NOMO-1 treated with dmso at 0.1 percent for 144 hours (cell line): ENCODE measurements at regions not wholly inside any gene's neighbourhood (a gene's known extent, or its start where the extent isn't known, plus 50 kb on each side); places are given as distances from the start of the nearest gene placed in this dataset.
"Not testable (repeated sequence)": the region's sequence is repeated elsewhere in the genome, so short reads cannot be mapped to it uniquely, and the experiment has no call there.

Experiments used
- DNase-seq: peaks from one replicate; lab custom pipeline; 2025; ENCODE audit not compliant: unreplicated experiment; lab: John Stamatoyannopoulos, UW

DNA sequence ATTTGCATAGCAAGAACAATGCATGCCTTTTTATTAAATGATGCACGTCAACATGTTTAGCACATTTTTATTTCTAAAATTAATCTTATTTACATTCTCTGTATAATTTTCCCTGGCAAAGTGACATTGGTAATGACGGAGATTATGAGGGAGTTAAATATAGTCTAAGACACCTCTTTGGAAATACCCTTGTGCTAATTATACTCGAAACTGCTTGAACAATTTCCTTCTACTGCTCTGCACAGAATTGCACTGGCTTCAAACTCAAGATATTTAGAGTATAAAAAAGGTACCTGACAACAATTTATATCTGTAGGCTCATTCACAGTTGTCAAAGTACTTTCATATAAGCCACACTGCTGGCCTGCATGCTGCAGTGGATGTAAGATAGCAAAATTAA, 602.7 kb downstream of the NXPH1 start:
- no peak for DNase-seq

DNA sequence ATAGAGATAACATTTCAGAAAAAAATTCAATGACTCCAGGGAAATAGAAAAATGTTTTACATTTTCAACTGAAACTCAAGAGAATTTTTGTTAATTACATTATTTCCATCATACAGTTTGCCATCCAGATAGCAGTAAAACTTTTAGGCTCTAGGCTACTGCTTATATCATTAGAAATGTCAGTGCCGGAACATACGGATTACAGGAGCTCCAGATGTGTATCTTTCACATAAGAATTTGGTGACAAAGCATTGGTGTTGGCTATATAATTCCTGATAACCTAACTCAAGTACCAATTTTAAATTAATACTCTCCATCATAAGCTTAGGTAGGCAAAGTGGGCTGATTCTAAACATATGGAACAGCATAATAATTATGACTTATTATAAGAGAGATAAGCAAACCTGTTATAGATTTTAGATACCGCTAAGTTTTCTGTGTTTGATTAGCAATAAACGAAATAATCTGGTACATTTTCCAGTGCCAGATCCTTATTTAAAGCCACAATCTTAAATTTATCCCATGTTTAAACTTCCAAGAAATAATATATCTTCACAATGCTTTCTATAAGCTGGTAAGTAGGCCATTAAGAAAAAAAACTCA, 637.9 kb downstream of the NXPH1 start:
- DNase-seq, result no peak

DNA sequence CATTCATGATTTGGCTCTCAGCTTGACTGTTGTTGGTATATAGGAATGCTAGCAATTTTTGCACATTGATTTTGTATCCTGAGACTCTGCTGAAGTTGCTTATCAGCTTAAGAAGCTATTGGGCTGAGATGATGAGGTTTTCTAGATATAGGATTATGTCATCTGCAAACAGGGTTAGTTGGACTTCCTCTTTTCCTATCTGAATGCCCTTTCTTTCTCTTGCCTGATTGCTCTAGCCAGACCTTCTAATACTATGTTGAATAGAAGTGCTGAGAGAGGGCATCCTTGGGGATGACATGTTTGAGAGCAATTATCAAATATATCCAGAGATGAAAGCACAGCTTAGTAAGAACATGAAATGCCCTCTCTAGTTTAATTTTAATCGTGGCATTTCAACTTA, 642.4 kb downstream of the NXPH1 start:
- DNase-seq, result not testable (repeated sequence)

DNA sequence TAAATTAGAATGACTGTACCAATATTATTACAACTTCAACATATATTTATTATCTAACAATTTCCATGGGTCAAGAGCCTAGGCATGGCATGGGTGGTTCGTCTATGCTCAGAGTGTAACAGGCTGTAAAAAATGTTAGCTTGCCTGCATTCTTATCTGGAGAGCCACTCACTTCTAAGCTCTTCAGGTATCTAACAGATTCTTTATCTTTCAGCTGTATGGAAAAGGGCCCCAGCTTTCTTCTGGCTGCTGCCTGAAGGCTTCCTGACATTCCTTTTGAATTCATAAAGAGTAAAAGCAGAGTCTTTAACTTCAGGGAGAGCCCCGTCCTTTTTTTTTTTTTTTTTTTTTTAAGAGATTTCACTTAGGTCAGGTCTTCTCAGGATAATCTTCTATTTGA, 648.8 kb downstream of the NXPH1 start:
- DNase-seq, result no peak

DNA sequence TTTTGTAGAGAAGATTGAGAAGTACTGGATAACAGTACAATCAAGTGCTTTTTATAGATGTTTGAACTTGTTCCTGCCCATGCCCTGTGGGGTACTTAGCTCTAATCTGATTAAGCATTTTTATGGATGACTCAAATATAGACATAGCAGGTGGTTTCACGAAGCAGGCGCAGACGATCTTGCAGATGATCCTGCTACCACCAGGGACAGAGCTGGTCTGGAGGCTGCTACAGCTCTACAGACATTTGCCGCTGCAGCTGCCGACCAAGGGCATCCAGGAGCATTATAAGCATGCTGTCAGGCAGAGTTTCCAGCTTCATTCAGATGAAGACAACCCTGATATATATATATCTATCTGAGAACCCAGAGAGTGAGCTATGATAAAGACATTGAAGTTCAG, 650.4 kb downstream of the NXPH1 start:
- DNase-seq, result no peak

DNA sequence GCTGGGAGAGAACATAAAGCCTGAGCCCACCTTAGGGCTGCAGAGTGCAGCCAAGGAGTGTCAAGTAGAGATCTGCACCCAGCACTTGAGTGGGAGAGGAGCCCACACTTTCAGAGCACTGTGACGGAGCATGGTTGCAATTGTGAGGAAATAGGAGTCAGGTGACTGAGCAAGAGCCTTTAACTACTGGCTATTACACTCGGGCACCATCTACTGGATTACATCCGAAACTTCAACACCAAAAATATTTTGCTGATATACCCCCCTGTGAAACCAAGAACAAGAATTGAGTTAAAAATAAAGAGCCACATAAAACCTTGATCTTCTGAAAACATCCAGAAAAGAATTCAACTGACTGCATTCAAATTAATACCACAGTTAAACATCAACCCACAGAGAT, 657.9 kb downstream of the NXPH1 start:
- no peak for DNase-seq

DNA sequence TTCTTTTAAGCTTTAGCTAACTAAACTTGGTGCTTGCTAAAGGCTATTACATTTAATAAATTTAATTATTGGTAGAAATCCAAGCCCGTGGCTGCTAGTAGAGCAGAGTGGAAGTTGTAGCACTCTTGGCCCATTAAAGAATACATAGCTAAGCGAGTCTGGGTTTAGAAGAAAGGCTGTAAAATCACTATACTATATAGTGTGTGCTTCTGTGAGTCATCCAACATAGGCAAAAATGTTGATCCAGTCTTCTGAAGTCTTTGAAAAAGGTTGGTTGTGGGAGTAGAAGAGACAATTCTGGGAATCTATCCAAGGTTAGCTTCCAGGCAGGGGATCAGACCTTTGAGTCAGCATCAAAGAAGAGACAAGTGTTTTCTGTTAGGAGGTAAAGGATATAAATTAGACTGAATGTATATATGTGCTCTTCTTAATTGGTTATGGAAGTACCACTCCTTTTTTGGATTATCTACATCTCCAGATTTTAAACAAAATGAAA, 664.2 kb downstream of the NXPH1 start:
- DNase-seq, result no peak

DNA sequence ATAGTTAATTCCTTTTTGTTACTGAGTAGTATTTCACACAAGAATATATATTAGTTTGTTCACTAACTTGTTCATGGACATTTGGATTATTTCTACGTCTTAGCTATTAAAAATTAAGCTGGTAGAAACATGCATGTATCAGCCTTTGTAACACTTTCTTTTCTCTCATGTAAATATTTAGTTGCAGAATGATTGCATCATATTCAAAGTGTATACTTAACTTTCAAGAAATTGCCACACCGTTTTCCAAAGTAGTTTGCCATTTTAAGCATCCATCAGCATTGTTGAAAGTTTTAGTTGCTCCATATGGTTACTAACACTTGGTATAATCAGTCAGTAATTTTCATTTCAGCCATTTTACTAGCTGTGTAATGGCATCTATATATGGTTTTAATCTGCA, 666.9 kb downstream of the NXPH1 start:
- DNase-seq, result no peak

DNA sequence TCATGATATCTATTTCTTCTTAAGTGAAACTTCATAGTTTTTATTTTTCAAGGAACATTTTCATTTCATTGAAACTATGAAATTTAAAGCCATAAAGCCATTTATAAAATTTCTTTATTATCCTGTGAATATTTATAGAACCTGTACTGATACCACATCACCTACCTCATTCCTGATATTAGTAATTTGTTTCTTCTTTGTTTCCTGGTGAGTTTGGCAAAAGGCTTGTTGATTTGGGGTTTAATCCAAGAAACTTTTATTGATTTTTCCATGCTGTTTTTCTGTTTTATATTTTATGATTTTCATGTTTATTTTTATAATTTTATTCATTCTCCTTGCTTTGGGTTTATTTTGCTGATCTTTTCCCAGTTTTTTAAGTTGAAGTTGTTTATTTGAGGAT, 669.4 kb downstream of the NXPH1 start:
- DNase-seq, result no peak

DNA sequence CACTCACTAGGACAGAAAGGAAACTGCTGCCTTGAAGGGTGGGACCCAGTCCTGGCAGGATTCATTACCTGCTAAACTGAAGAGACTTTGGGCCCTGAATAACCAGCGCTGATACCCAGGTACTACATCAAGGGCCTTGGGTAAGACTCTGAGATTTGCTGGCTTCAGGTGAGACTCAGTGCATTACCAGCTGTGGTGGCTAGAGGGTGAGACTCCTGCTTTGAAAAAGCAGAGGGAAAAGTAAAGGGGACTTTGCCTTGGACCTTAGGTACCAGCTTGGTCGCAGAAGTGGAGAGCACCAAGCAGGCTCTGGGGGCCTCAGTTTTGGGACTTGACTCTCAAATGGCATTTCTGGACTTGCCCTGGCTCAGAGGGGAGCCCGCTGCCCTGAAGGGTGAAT, 673.3 kb downstream of the NXPH1 start:
- no peak for DNase-seq

DNA sequence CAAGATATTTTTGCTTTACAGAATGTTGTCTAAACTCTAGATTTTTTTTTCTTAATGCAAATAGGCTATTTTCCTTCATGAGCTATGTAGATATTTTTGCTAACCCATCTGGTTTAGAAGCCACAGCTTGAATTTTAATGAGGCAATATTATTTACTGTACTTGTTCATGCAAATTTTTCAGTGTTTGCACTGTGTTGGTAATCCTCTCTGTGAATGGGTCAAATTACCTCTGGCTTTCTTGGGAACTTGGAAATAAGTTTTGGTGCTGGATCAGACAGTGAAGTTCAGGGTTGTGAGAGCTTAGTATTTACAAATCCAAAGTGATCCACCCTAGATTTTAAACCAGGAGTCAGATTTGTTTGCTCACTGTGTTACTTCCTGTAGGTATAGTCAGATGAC, 686.9 kb downstream of the NXPH1 start:
- DNase-seq, result no peak

DNA sequence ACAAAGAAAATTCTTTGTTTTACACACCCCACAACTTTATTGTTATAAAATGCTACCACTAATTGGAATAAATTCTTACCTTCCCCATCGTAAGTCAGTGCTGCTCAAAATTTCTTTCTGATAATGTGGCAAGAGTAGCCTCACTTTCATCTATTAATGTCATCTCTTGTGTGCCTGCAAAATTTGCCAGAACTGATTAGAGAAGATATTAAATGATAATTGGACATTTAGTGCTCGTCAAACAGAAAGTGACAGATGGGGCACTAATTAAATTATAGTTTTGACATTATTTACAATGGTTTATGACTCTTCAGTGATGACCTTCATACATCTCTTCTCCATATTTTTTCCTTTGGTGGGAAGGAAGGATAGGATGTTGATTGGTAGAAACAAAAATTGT, 690.9 kb downstream of the NXPH1 start:
- no peak for DNase-seq

DNA sequence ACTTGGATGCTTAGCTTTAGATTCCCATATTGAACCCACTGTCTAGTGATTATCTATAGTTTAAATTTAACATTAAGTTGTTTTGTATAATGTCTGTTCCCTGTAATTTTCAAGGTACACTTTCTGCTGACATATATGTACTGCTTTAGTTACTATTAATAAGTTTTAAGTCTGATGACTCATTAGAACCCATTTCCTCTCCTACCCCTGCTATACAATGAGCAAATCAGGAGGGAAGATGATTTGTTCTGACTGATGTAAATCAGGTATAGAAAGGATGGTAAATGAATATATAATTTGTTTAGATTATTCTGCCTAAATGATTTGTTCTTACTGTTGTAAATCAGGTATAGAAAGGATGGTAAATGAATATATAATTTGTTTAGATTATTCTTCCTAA, 691.8 kb downstream of the NXPH1 start:
- DNase-seq, result peak; percentile 18

DNA sequence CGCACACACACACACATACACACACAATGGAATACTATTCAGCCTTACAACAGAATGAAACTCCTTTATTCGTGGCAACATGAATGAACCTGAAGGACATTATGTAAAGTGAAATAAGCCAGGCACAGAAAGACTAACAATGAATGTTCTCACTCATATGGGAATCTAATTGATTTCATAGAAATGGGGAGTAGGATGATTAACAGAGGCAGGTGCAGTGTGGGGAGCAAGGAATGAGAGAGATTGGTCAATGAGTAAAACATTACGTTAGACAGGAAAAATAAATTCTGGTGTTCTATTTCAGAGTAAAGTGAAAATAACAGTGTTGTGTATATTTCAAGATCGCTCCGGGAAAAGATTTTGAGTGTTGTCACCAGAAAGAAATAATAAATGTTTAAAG, 694.5 kb downstream of the NXPH1 start:
- DNase-seq, result no peak

DNA sequence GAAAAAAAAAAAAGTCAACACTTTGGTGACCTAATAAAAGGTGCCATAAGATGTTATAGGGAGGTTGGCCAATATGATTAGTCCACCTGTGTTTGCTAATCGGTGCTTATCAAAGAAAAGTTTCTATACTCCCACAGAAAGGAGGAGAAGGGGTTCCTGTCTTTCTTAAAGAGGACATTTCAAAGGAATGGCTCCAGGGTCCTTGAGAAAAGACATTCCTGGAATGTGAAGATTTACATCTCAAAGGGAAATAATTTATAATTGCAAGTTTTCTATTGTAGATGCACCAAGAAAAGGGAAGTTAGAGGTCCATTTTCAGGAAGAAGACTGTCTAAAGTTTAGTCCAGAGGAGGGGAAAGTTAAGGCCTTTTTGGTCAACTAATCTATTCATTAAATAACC, 715.3 kb downstream of the NXPH1 start:
- DNase-seq, result no peak

DNA sequence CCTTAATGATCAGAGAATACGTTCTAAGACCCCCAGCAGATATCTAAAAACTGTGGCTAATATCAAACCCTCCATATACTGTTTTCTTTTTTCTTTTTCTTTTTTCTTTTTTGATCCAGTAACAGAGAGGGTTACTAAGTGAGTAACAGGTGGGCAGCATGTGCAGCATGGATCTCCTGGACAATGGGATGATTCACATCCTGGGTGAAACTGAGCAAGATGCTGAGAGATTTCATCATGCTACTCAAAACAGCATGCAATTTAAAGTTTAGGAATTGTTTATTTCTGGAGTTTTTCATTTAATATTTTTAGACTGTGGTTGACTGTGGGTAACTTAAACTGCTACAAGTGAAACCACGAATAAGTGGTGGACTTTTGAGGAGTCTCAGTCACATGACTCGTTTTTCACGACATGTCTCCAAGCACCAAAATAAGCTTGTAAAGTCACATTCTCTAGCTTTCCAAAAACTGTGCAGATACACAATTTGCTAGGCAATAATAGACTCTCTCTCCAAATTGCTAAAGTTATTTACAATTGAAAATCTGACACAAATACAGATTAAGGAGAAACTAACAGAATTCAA, 716.2 kb downstream of the NXPH1 start:
- no peak for DNase-seq

DNA sequence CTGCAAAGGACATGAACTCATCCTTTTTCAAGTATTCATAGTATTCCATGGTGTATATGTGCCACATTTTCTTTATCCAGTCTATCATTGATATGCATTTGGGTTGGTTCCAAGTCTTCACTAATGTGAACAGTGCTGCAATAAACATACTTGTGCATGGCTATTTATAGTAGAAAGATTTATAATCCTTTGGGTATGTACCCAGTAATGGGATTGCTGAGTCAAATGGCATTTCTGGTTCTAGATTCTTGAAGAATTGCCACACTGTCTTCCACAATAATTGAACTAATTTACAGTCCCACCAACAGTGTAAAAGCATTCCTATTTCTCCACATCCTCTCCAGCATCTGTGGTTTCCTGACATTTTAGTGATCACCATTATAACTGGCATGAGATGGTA, 730.3 kb downstream of the NXPH1 start:
- DNase-seq, result not testable (repeated sequence)

DNA sequence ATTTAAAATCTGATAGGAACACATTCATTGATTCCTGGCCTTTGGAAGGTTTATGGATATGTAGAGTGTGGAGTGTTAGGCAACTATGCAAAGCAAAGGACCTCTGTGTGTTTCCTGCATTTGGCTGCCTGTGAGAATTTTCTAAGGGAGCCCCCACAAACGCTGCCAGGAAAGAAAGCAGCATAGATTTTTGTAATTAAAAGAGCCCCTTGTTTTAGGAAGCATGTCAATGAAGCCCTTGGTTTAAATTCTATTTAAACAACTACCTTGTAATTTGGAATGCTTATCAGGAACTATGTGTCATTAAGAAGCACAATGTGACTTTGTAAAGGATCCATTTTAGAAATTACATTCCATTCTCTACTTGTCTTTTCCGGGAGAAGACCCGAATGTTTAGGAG, 742.5 kb downstream of the NXPH1 start:
- no peak for DNase-seq

DNA sequence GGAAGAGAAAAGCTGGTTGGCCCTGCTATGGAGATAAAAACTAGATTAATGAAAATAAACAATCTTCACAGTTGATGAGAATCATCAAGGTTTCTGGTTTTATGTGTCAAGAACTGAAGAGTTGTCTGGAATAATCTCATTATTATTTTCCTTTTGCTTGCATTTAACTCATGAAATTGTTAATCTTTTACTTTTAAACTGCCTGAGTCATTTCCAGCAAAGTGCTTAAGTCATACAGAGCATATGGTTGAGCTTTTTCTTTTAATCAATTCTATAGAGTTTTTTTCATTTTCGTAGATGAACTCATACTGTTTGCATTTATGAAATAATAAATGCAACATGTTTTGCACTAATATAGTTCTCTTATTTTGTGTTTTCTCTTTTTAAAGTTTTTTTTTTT, 747.9 kb downstream of the NXPH1 start:
- DNase-seq, result no peak

DNA sequence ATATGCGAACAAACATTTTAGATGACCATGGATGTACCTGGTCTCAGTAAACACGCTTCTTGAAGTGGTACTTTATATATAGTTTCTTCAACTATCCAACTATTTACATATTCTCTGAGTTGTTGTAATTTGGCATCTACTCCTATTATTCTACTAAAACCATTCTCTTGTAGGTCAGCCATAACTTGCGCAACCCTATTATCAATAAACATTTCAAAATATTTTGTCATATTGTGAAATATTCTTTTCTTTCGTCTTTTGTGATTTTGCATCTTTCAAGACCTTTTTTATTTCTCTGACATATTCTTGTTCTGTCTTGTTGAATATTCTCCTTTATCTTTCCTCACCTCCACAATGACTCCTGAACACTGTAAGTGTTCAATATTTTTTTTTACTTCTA, 753.3 kb downstream of the NXPH1 start:
- DNase-seq, result no peak

DNA sequence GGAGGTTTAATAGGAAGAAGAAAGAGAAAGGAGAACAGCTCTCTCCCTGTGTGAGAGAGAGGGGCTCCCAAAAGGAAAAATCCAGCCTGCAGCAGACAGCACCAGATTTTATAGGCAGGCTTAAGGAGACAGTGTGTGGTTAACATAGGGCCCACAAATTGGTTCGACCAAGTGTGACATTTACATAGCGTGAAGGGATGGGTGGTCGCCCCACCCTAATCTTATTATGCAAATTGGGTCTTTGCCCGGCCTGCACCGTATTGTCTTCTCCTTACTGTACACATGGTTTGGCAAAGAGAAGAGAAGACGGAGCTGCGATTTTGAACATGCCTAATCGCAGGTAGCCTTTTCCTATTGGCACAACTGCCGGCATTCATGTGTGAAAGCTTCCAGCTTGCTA, 756.3 kb downstream of the NXPH1 start:
- DNase-seq, result no peak

DNA sequence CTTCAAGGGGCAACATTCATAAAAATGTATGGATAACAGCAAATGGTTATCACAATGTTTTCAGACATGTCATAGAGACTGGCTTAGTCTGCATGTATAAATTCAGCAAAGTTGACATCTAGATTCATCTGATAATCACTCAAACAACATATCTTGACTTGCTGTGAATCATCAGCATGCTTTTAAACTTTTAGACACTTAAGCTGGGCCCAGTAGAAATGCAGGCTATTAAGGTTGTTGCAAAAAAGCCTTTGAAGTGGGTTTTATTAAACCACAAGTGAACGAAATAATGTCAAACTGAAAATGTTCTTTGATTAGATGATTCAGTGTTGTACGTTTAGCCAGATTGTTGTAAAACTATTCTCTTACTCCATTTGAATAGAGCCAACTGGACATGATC, 759.6 kb downstream of the NXPH1 start:
- DNase-seq, result no peak

DNA sequence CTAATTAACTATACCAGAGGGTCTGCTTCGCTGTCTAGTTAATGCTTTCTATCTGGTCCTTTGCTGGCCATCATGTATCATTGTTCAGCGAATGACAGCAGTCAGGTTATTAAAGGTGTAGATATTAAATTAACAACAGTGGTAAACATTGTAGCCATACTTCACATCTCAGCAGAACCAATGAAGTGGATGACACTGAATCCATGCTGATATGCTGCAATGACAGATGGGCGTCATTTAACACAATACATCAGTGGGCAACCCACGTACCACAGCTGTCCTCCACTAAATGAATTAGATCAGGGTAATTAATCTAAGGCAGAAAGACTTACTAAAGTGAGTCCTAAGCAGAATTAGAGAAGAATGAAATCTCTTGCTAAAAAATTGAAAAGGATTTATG, 767.2 kb downstream of the NXPH1 start:
- DNase-seq, result no peak
